ENCODE measurements at regions not wholly inside any gene's neighbourhood (a gene's known extent, or its start where the extent isn't known, plus 50 kb on each side); places are given as distances from the start of the nearest gene placed in this dataset.

GRCh38 chr3:74423867-74424266 is 190.6 kb downstream of the CNTN3 start:
- no peak for DNase-seq
- intact Hi-C loops (cut with DNase I; ENCODE audit: low total_unique reads), result no loop called here
- Histone ChIP-seq H3K4me1 (no peaks in the 10 kb centered on the region), H3K9me3 (no peaks in the 10 kb centered on the region), H3K36me3 (no peaks in the 10 kb centered on the region), H3K27me3 (no peaks in the 10 kb centered on the region), H3K27ac (no peak overlapping the region), H3K4me3 (no peak overlapping the region)
- WGBS, 5 donors, result 67 to 81% (median 81%) methylated on average over 2 of the region's 2 CpGs
- TF ChIP-seq EP300 (IDR thresholded peaks at IDR 0.05), result no peak
- no peak for TF ChIP-seq POLR2A (IDR thresholded peaks at IDR 0.05)
- TF ChIP-seq CTCF (IDR thresholded peaks at IDR 0.05), result no peak
- TF ChIP-seq POLR2AphosphoS5 (IDR thresholded peaks at IDR 0.05), result no peak

- H3K4me1 ChIP-seq, result no peaks in the 10 kb centered on the region
Measured at GRCh38 chr3:74420538-74421124, 193.8 kb downstream of the CNTN3 start.

GRCh38 chr3:74415731-74416130 is 198.7 kb downstream of the CNTN3 start:
- Histone ChIP-seq H3K4me3 (no peak overlapping the region), H3K36me3 (no peaks in the 10 kb centered on the region), H3K27ac (no peak overlapping the region), H3K4me1 (no peaks in the 10 kb centered on the region), H3K27me3 (no peaks in the 10 kb centered on the region), H3K9me3 (no peaks in the 10 kb centered on the region)
- 80 to 91% (median 86%) methylated on average over 3 of the region's 3 CpGs for WGBS, 5 donors
- no peak for TF ChIP-seq CTCF (IDR thresholded peaks at IDR 0.05)
- no peak for TF ChIP-seq POLR2AphosphoS5 (IDR thresholded peaks at IDR 0.05)
- no peak for TF ChIP-seq EP300 (IDR thresholded peaks at IDR 0.05)
- TF ChIP-seq POLR2A (IDR thresholded peaks at IDR 0.05), result no peak
- DNase-seq, result no peak
- intact Hi-C loops (cut with DNase I; ENCODE audit: low total_unique reads), result no loop called here

More at GRCh38 chr3:74420538-74421124, 193.8 kb downstream of the CNTN3 start:
- Histone ChIP-seq H3K9me3 (no peaks in the 10 kb centered on the region), H3K36me3 (no peaks in the 10 kb centered on the region), H3K27ac (no peak overlapping the region), H3K4me3 (no peak overlapping the region), H3K27me3 (no peaks in the 10 kb centered on the region)
- no peak for TF ChIP-seq CTCF (IDR thresholded peaks at IDR 0.05)
- no peak for TF ChIP-seq POLR2AphosphoS5 (IDR thresholded peaks at IDR 0.05)
- no peak for TF ChIP-seq POLR2A (IDR thresholded peaks at IDR 0.05)
- TF ChIP-seq EP300 (IDR thresholded peaks at IDR 0.05), result no peak
- intact Hi-C loops (cut with DNase I; ENCODE audit: low total_unique reads), result no loop called here
- 64 to 79% (median 73%) methylated on average over 2 of the region's 2 CpGs for WGBS, 5 donors
- no peak for DNase-seq

- no peak overlapping the region for H3K4me3 ChIP-seq
- no peaks in the 10 kb centered on the region for H3K36me3 ChIP-seq
- intact Hi-C loops (cut with DNase I; ENCODE audit: low total_unique reads), result no loop called here
- H3K27ac ChIP-seq, result no peak overlapping the region
- peaks cover 0 to 4% (median 0%) of the 10 kb centered on the region in 4 donors for H3K9me3 ChIP-seq
- WGBS, 5 donors, result 51 to 65% (median 54%) methylated on average over 3 of the region's 3 CpGs
- TF ChIP-seq EP300 (IDR thresholded peaks at IDR 0.05) (no peak), POLR2AphosphoS5 (IDR thresholded peaks at IDR 0.05) (no peak), CTCF (IDR thresholded peaks at IDR 0.05) (no peak), POLR2A (IDR thresholded peaks at IDR 0.05) (no peak)
- H3K4me1 ChIP-seq, result no peaks in the 10 kb centered on the region
- DNase-seq, result no peak
- H3K27me3 ChIP-seq, result no peaks in the 10 kb centered on the region
Measured at GRCh38 chr3:74413547-74414241, 200.8 kb downstream of the CNTN3 start.

Measured in stomach (tissue), 8 donors.